ENCODE measurements at regions not wholly inside any gene's neighbourhood (a gene's known extent, or its start where the extent isn't known, plus 50 kb on each side); places are given as distances from the start of the nearest gene placed in this dataset.
"Not testable (repeated sequence)": the region's sequence is repeated elsewhere in the genome, so short reads cannot be mapped to it uniquely, and the experiment has no call there.

- no peak for DNase-seq
Observed at GRCh38 chr20:22529150-22530019, 55.0 kb downstream of the FOXA2 start.

GRCh38 chr20:22526512-22527012 is 57.8 kb downstream of the FOXA2 start:
- DNase-seq = no peak

- DNase-seq = no peak
Observed at GRCh38 chr20:22525821-22526220, 58.6 kb downstream of the FOXA2 start.

GRCh38 chr20:22525069-22525820 is 59.1 kb downstream of the FOXA2 start:
- no peak for DNase-seq

- DNase-seq = no peak
Observed at GRCh38 chr20:22524393-22525015, 59.9 kb downstream of the FOXA2 start.

GRCh38 chr20:22523499-22524392 is 60.6 kb downstream of the FOXA2 start:
- no peak for DNase-seq

- no peak for DNase-seq
Observed at GRCh38 chr20:22523128-22523498, 61.3 kb downstream of the FOXA2 start.

GRCh38 chr20:22522701-22523100 is 61.7 kb downstream of the FOXA2 start:
- DNase-seq = no peak

GRCh38 chr20:22521940-22522339 is 62.4 kb downstream of the FOXA2 start:
- DNase-seq = not testable (repeated sequence)

GRCh38 chr20:22520381-22520780 is 64.0 kb downstream of the FOXA2 start:
- no peak for DNase-seq

GRCh38 chr20:22515264-22515663 is 69.1 kb downstream of the FOXA2 start:
- DNase-seq = no peak

GRCh38 chr20:22513574-22513973 is 70.8 kb downstream of the FOXA2 start:
- DNase-seq = no peak

GRCh38 chr20:22512911-22513489 is 71.4 kb downstream of the FOXA2 start:
- no peak for DNase-seq

GRCh38 chr20:22511943-22512910 is 72.1 kb downstream of the FOXA2 start:
- no peak for DNase-seq

GRCh38 chr20:22509843-22510147 is 74.6 kb downstream of the FOXA2 start:
- DNase-seq = no peak

GRCh38 chr20:22509090-22509842 is 75.1 kb downstream of the FOXA2 start:
- no peak for DNase-seq

GRCh38 chr20:22508426-22508825 is 75.9 kb downstream of the FOXA2 start:
- DNase-seq = no peak

GRCh38 chr20:22507240-22507961 is 77.0 kb downstream of the FOXA2 start:
- DNase-seq = no peak

- DNase-seq = no peak
Observed at GRCh38 chr20:22506827-22507226, 77.5 kb downstream of the FOXA2 start.
